H9 (cell line): ENCODE measurements at regions not wholly inside any gene's neighbourhood (a gene's known extent, or its start where the extent isn't known, plus 50 kb on each side); places are given as distances from the start of the nearest gene placed in this dataset.
A peak's percentile ranks its signal among the peaks of the same experiment; 100 is the strongest.

ENCODE experiments used
- DNase-seq: peaks from one replicate; pipeline ENCODE4 v3.0.0-alpha.2; 2017
- H2AFZ ChIP-seq: one replicate; pipeline ENCODE4 v1.6.1; 2013; ENCODE audit warnings: mild to moderate bottlenecking, low read length, control low read depth, moderate library complexity
- H2AK5ac ChIP-seq: 2 replicates; pipeline ENCODE4 v1.6.1; 2013; ENCODE audit warnings: low read length, control low read depth, mixed read lengths; ENCODE audit not compliant: insufficient read length
- H2BK120ac ChIP-seq: one replicate; pipeline ENCODE4 v1.6.1; 2013; ENCODE audit warnings: low read depth, mild to moderate bottlenecking, low read length, control low read depth, inconsistent platforms; ENCODE audit not compliant: poor library complexity, severe bottlenecking
- H2BK12ac ChIP-seq: 2 replicates; pipeline ENCODE4 v1.6.1; 2013; ENCODE audit warnings: low read length, control low read depth, mixed read lengths, low read depth; ENCODE audit not compliant: insufficient read length
- H2BK15ac ChIP-seq: 2 replicates; pipeline ENCODE4 v1.6.1; 2013; ENCODE audit warnings: low read depth, low read length, control low read depth
- H2BK20ac ChIP-seq: one replicate; pipeline ENCODE4 v1.6.1; 2013; ENCODE audit warnings: low read depth, mild to moderate bottlenecking, low read length, control low read depth, inconsistent platforms; ENCODE audit not compliant: poor library complexity, severe bottlenecking
- H2BK5ac ChIP-seq: 2 replicates; pipeline ENCODE4 v1.6.1; 2013; ENCODE audit warnings: low read length, control low read depth, mixed read lengths; ENCODE audit not compliant: insufficient read length
- H3K14ac ChIP-seq: 2 replicates; pipeline ENCODE4 v1.6.1; 2013; ENCODE audit warnings: low read length, control low read depth; ENCODE audit not compliant: insufficient read depth
- H3K18ac ChIP-seq: 2 replicates; pipeline ENCODE4 v1.6.1; 2013; ENCODE audit warnings: low read depth, mild to moderate bottlenecking, mixed read lengths, low read length, control low read depth; ENCODE audit not compliant: insufficient read length
- H3K23ac ChIP-seq: 2 replicates; pipeline ENCODE4 v1.6.1; 2013; ENCODE audit warnings: low read length, control low read depth, mixed read lengths, low read depth; ENCODE audit not compliant: insufficient read length
- H3K23me2 ChIP-seq: 2 replicates; pipeline ENCODE4 v1.6.1; 2013; ENCODE audit warnings: low read depth, mild to moderate bottlenecking, mixed read lengths, low read length, control low read depth; ENCODE audit not compliant: insufficient read length, poor library complexity, severe bottlenecking
- H3K27ac ChIP-seq: 2 replicates; pipeline ENCODE4 v1.5.1; 2013; ENCODE audit warnings: low read length, control low read depth, mixed read lengths, low read depth; ENCODE audit not compliant: insufficient read length
- H3K27me3 ChIP-seq: 2 replicates; pipeline ENCODE4 v1.6.1; 2013; ENCODE audit warnings: low read length, control low read depth, inconsistent platforms; ENCODE audit not compliant: insufficient read depth
- H3K4ac ChIP-seq: 2 replicates; pipeline ENCODE4 v1.6.1; 2013; ENCODE audit warnings: low read depth, mild to moderate bottlenecking, control low read depth, inconsistent platforms, low read length, moderate library complexity
- H3K4me1 ChIP-seq: 2 replicates; pipeline ENCODE4 v1.6.1; 2013; ENCODE audit warnings: low read length, control low read depth, inconsistent platforms; ENCODE audit not compliant: insufficient read depth
- H3K4me2 ChIP-seq: 2 replicates; pipeline ENCODE4 v1.6.1; 2013; ENCODE audit warnings: low read length, control low read depth, mixed read lengths; ENCODE audit not compliant: insufficient read length, insufficient read depth
- H3K56ac ChIP-seq: 2 replicates; pipeline ENCODE4 v1.6.1; 2013; ENCODE audit warnings: low read depth, mild to moderate bottlenecking, mixed read lengths, low read length, control low read depth; ENCODE audit not compliant: insufficient read length
- H3K79me1 ChIP-seq: 2 replicates; pipeline ENCODE4 v1.6.1; 2013; ENCODE audit warnings: low read depth, mild to moderate bottlenecking, moderate library complexity, low read length, control low read depth, inconsistent platforms; ENCODE audit not compliant: insufficient read depth, poor library complexity, severe bottlenecking
- H3K79me2 ChIP-seq: 2 replicates; pipeline ENCODE4 v1.6.1; 2013; ENCODE audit warnings: low read length, control low read depth, inconsistent platforms; ENCODE audit not compliant: insufficient read depth
- H3K9ac ChIP-seq: 2 replicates; pipeline ENCODE4 v1.6.1; 2013; ENCODE audit warnings: low read length, control low read depth, mixed read lengths; ENCODE audit not compliant: insufficient read length; ENCODE audit errors: extremely low read depth
- H3K9me3 ChIP-seq: one replicate; pipeline ENCODE4 v1.6.1; 2013; ENCODE audit warnings: low read depth, low read length, inconsistent platforms; ENCODE audit not compliant: control insufficient read depth
- H3T11ph ChIP-seq: one replicate; pipeline ENCODE4 v1.6.1; 2013; ENCODE audit warnings: mild to moderate bottlenecking, low read length, control low read depth, inconsistent platforms
- H4K20me1 ChIP-seq: one replicate; pipeline ENCODE4 v1.6.1; 2013; ENCODE audit not compliant: control insufficient read depth, insufficient read length, insufficient read depth
- H4K5ac ChIP-seq: 2 replicates; pipeline ENCODE4 v1.6.1; 2013; ENCODE audit warnings: low read depth, mild to moderate bottlenecking, mixed read lengths, low read length, control low read depth; ENCODE audit not compliant: insufficient read length
- H4K8ac ChIP-seq: replicated peaks from 2 replicates; pipeline ENCODE4 v1.6.1; 2013; ENCODE audit warnings: low read length, control low read depth, mixed read lengths, low read depth; ENCODE audit not compliant: insufficient read length
- H4K91ac ChIP-seq: 2 replicates; pipeline ENCODE4 v1.6.1; 2013; ENCODE audit warnings: low read depth, mild to moderate bottlenecking, moderate library complexity, mixed read lengths, low read length, control low read depth; ENCODE audit not compliant: insufficient read length
- H3K27ac Mint-ChIP-seq, 3 experiments: 2 replicates in 2 of 3; 3 replicates in 1 of 3; pipeline ENCODE4 v1.8.0; 2020 to 2021; ENCODE audit warnings: mixed read lengths in 3 of 3, mild to moderate bottlenecking in 1 of 3, moderate library complexity in 1 of 3
- H3K27me3 Mint-ChIP-seq: 2 replicates; pipeline ENCODE4 v1.8.0; 2021; ENCODE audit warnings: low read depth, mild to moderate bottlenecking, moderate library complexity, mixed read lengths
- H3K36me3 Mint-ChIP-seq, 3 experiments: 2 replicates in 2 of 3; 3 replicates in 1 of 3; pipeline ENCODE4 v1.8.0; 2020 to 2021; ENCODE audit warnings: low read depth in 3 of 3, mixed read lengths in 3 of 3; ENCODE audit not compliant: insufficient read depth in 1 of 3
- H3K4me1 Mint-ChIP-seq, 2 experiments: 2 replicates each; pipeline ENCODE4 v1.8.0; 2020; ENCODE audit warnings: mixed read lengths in 2 of 2
- H3K4me3 Mint-ChIP-seq, 2 experiments: 2 replicates in 1 of 2; 3 replicates in 1 of 2; pipeline ENCODE4 v1.8.0; 2020 to 2021; ENCODE audit warnings: mild to moderate bottlenecking in 2 of 2, mixed read lengths in 2 of 2, moderate library complexity in 1 of 2
- H3K9me3 Mint-ChIP-seq, 2 experiments: 2 replicates in 1 of 2; 3 replicates in 1 of 2; pipeline ENCODE4 v1.8.0; 2020; ENCODE audit warnings: mild to moderate bottlenecking in 2 of 2, mixed read lengths in 2 of 2, moderate library complexity in 1 of 2
- CTCF ChIP-seq: fragments of 200-600 bp; sonication (generic); conservative IDR thresholded peaks from 3 replicates; pipeline ENCODE4 v1.8.0; 2021; ENCODE audit warnings: antibody characterized with exemption, mild to moderate bottlenecking
- WGBS: extraction: QIAGEN DNeasy Blood & Tissue Kit; methylation state at CpG from one replicate; pipeline ENCODE4 v1.1.7; 2013; ENCODE audit warnings: missing lambda C conversion rate, low lambda C conversion rate, mixed read lengths; ENCODE audit not compliant: insufficient read length; ENCODE audit errors: extremely low coverage; 5-methylcytosine and 5-hydroxymethylcytosine counted together

DNA sequence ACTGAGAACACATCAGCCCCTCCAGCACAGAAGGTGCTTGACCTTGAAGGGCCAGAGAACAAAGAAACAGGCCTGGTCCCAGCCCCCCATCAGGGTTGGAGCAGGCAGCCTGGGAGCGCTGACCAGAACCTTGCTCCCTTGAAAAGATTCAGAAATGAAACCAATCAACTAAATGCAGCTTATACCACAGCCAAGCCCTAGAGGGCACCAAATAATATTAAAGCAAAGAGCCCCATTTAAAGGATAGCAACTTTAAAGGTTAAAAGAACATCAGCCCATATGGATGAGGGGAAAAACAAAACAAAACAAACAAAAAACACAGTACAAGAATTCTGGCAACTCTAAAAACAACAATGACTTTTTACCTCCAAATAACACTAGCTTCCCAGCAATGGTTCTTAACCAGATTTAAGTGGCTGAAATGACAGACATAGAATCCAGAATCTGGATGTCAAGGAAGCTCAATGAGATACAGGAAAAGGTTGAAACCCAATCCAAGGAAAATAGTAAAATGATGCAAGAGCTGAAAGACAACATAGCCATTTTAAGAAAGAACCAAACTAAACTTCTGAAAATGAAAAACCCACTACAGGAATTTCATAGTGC is 471.9 kb downstream of the MTRR start:
- Histone ChIP-seq H3K56ac (no peak overlapping the region), H4K8ac (no peak overlapping the region), H3T11ph (no peak overlapping the region), H3K4ac (no peak overlapping the region), H4K91ac (no peak overlapping the region), H2BK12ac (no peak overlapping the region), H2BK5ac (no peak overlapping the region), H2BK20ac (no peak overlapping the region), H3K14ac (no peak overlapping the region), H4K20me1 (no peaks in the 10 kb centered on the region), H3K4me1 (no peaks in the 10 kb centered on the region), H2AFZ (no peak overlapping the region), H3K27me3 (no peaks in the 10 kb centered on the region), H3K27ac (no peak overlapping the region), H4K5ac (no peak overlapping the region), H3K18ac (no peak overlapping the region), H2BK15ac (no peak overlapping the region), H3K23ac (no peak overlapping the region), H3K4me2 (no peak overlapping the region), H3K9ac (no peak overlapping the region), H3K9me3 (no peaks in the 10 kb centered on the region), H3K79me1 (no peaks in the 10 kb centered on the region), H3K23me2 (no peaks in the 10 kb centered on the region), H2BK120ac (no peak overlapping the region), H3K79me2 (no peaks in the 10 kb centered on the region), H2AK5ac (no peak overlapping the region)
- no peaks in the 10 kb centered on the region for H3K27me3 Mint-ChIP-seq
- H3K4me3 Mint-ChIP-seq, result no peak overlapping the region
- no CpG with 5 or more reads among the region's 1 CpG for WGBS
- no peak for DNase-seq
- TF ChIP-seq CTCF, result peak; percentile 67
- peaks cover 0 to 23% (median 6%) of the 10 kb centered on the region in 3 experiments; a peak in 5 of 7 replicates for H3K36me3 Mint-ChIP-seq
- peaks cover 14 to 24% of the 10 kb centered on the region in 2 experiments for H3K9me3 Mint-ChIP-seq
- H3K27ac Mint-ChIP-seq, result peak overlapping the region in 1 of 3 experiments; percentile 95; a peak in 1 of 7 replicates
- H3K4me1 Mint-ChIP-seq, result peaks cover 13 to 16% of the 10 kb centered on the region in 2 experiments
